ENCODE measurements at regions not wholly inside any gene's neighbourhood (a gene's known extent, or its start where the extent isn't known, plus 50 kb on each side); places are given as distances from the start of the nearest gene placed in this dataset.

GRCh38 chr13:26927511-26927910 lies 166.9 kb upstream of the GPR12 start:
- peaks cover 8% of the 10 kb centered on the region for H3K4me1 ChIP-seq (ENCODE audit: control insufficient read depth, insufficient read depth, low read length, unreplicated experiment)
- no peaks in the 10 kb centered on the region for H3K79me2 ChIP-seq (ENCODE audit: control insufficient read depth, insufficient read depth, low read length, unreplicated experiment)
- no peak overlapping the region for H3K27ac ChIP-seq (ENCODE audit: low read depth, low read length)
- peaks cover 31% of the 10 kb centered on the region for H3K27me3 ChIP-seq (ENCODE audit: insufficient read depth, low read length)
- H2AFZ ChIP-seq (ENCODE audit: low read length, unreplicated experiment) = no peak overlapping the region
- no peaks in the 10 kb centered on the region for H3K36me3 ChIP-seq (ENCODE audit: insufficient read depth, low read length)
- no peak overlapping the region for H3K4me3 ChIP-seq (ENCODE audit: low read depth, low read length)

GRCh38 chr13:26926371-26926770 lies 165.8 kb upstream of the GPR12 start:
- H3K36me3 ChIP-seq (ENCODE audit: insufficient read depth, low read length) = no peaks in the 10 kb centered on the region
- peaks cover 37% of the 10 kb centered on the region for H3K27me3 ChIP-seq (ENCODE audit: insufficient read depth, low read length)
- no peak overlapping the region for H3K27ac ChIP-seq (ENCODE audit: low read depth, low read length)
- no peak overlapping the region for H2AFZ ChIP-seq (ENCODE audit: low read length, unreplicated experiment)
- H3K79me2 ChIP-seq (ENCODE audit: control insufficient read depth, insufficient read depth, low read length, unreplicated experiment) = no peaks in the 10 kb centered on the region
- no peak overlapping the region for H3K4me3 ChIP-seq (ENCODE audit: low read depth, low read length)
- H3K4me1 ChIP-seq (ENCODE audit: control insufficient read depth, insufficient read depth, low read length, unreplicated experiment) = peaks cover 8% of the 10 kb centered on the region

GRCh38 chr13:26923824-26924605 lies 163.4 kb upstream of the GPR12 start:
- Histone ChIP-seq H3K27me3 (ENCODE audit: insufficient read depth, low read length) (peaks cover 57% of the 10 kb centered on the region), H3K4me1 (ENCODE audit: control insufficient read depth, insufficient read depth, low read length, unreplicated experiment) (peaks cover 8% of the 10 kb centered on the region), H2AFZ (ENCODE audit: low read length, unreplicated experiment) (no peak overlapping the region), H3K79me2 (ENCODE audit: control insufficient read depth, insufficient read depth, low read length, unreplicated experiment) (no peaks in the 10 kb centered on the region), H3K36me3 (ENCODE audit: insufficient read depth, low read length) (no peaks in the 10 kb centered on the region), H3K4me3 (ENCODE audit: low read depth, low read length) (no peak overlapping the region), H3K27ac (ENCODE audit: low read depth, low read length) (no peak overlapping the region)

GRCh38 chr13:26921918-26922317 lies 161.3 kb upstream of the GPR12 start:
- no peak overlapping the region for H3K4me3 ChIP-seq (ENCODE audit: low read depth, low read length)
- no peaks in the 10 kb centered on the region for H3K79me2 ChIP-seq (ENCODE audit: control insufficient read depth, insufficient read depth, low read length, unreplicated experiment)
- no peak overlapping the region for H2AFZ ChIP-seq (ENCODE audit: low read length, unreplicated experiment)
- H3K27me3 ChIP-seq (ENCODE audit: insufficient read depth, low read length) = peaks cover 63% of the 10 kb centered on the region
- no peak overlapping the region for H3K27ac ChIP-seq (ENCODE audit: low read depth, low read length)
- peaks cover 8% of the 10 kb centered on the region for H3K4me1 ChIP-seq (ENCODE audit: control insufficient read depth, insufficient read depth, low read length, unreplicated experiment)
- H3K36me3 ChIP-seq (ENCODE audit: insufficient read depth, low read length) = no peaks in the 10 kb centered on the region

GRCh38 chr13:26920614-26921355 lies 160.2 kb upstream of the GPR12 start:
- peaks cover 8% of the 10 kb centered on the region for H3K4me1 ChIP-seq (ENCODE audit: control insufficient read depth, insufficient read depth, low read length, unreplicated experiment)
- H3K27me3 ChIP-seq (ENCODE audit: insufficient read depth, low read length) = peaks cover 54% of the 10 kb centered on the region
- no peak overlapping the region for H2AFZ ChIP-seq (ENCODE audit: low read length, unreplicated experiment)

GRCh38 chr13:26919732-26920131 lies 159.1 kb upstream of the GPR12 start:
- no peak overlapping the region for H3K4me3 ChIP-seq (ENCODE audit: low read depth, low read length)
- H2AFZ ChIP-seq (ENCODE audit: low read length, unreplicated experiment) = no peak overlapping the region
- H3K79me2 ChIP-seq (ENCODE audit: control insufficient read depth, insufficient read depth, low read length, unreplicated experiment) = no peaks in the 10 kb centered on the region
- peaks cover 56% of the 10 kb centered on the region for H3K27me3 ChIP-seq (ENCODE audit: insufficient read depth, low read length)
- peaks cover 8% of the 10 kb centered on the region for H3K4me1 ChIP-seq (ENCODE audit: control insufficient read depth, insufficient read depth, low read length, unreplicated experiment)
- H3K27ac ChIP-seq (ENCODE audit: low read depth, low read length) = no peak overlapping the region
- H3K36me3 ChIP-seq (ENCODE audit: insufficient read depth, low read length) = no peaks in the 10 kb centered on the region

More at GRCh38 chr13:26920614-26921355, 160.2 kb upstream of the GPR12 start:
- Histone ChIP-seq H3K36me3 (ENCODE audit: insufficient read depth, low read length) (no peaks in the 10 kb centered on the region), H3K79me2 (ENCODE audit: control insufficient read depth, insufficient read depth, low read length, unreplicated experiment) (no peaks in the 10 kb centered on the region), H3K27ac (ENCODE audit: low read depth, low read length) (no peak overlapping the region), H3K4me3 (ENCODE audit: low read depth, low read length) (no peak overlapping the region)

- peaks cover 7% of the 10 kb centered on the region for H3K4me1 ChIP-seq (ENCODE audit: control insufficient read depth, insufficient read depth, low read length, unreplicated experiment)
- no peak overlapping the region for H3K4me3 ChIP-seq (ENCODE audit: low read depth, low read length)
- H2AFZ ChIP-seq (ENCODE audit: low read length, unreplicated experiment) = no peak overlapping the region
- H3K36me3 ChIP-seq (ENCODE audit: insufficient read depth, low read length) = no peaks in the 10 kb centered on the region
- peaks cover 56% of the 10 kb centered on the region for H3K27me3 ChIP-seq (ENCODE audit: insufficient read depth, low read length)
- no peak overlapping the region for H3K27ac ChIP-seq (ENCODE audit: low read depth, low read length)
- no peaks in the 10 kb centered on the region for H3K79me2 ChIP-seq (ENCODE audit: control insufficient read depth, insufficient read depth, low read length, unreplicated experiment)
Observed at GRCh38 chr13:26919311-26919710, 158.7 kb upstream of the GPR12 start.

GRCh38 chr13:26914624-26915023 lies 154.0 kb upstream of the GPR12 start:
- Histone ChIP-seq H2AFZ (ENCODE audit: low read length, unreplicated experiment) (no peak overlapping the region), H3K79me2 (ENCODE audit: control insufficient read depth, insufficient read depth, low read length, unreplicated experiment) (no peaks in the 10 kb centered on the region), H3K27me3 (ENCODE audit: insufficient read depth, low read length) (peaks cover 57% of the 10 kb centered on the region), H3K4me1 (ENCODE audit: control insufficient read depth, insufficient read depth, low read length, unreplicated experiment) (no peaks in the 10 kb centered on the region), H3K36me3 (ENCODE audit: insufficient read depth, low read length) (no peaks in the 10 kb centered on the region), H3K27ac (ENCODE audit: low read depth, low read length) (no peak overlapping the region), H3K4me3 (ENCODE audit: low read depth, low read length) (no peak overlapping the region)

GRCh38 chr13:26914148-26914547 lies 153.6 kb upstream of the GPR12 start:
- H2AFZ ChIP-seq (ENCODE audit: low read length, unreplicated experiment) = no peak overlapping the region

GRCh38 chr13:26910754-26911465 lies 150.3 kb upstream of the GPR12 start:
- Histone ChIP-seq H3K27ac (ENCODE audit: low read depth, low read length) (no peak overlapping the region), H3K36me3 (ENCODE audit: insufficient read depth, low read length) (no peaks in the 10 kb centered on the region), H3K4me1 (ENCODE audit: control insufficient read depth, insufficient read depth, low read length, unreplicated experiment) (no peaks in the 10 kb centered on the region), H3K4me3 (ENCODE audit: low read depth, low read length) (no peak overlapping the region), H2AFZ (ENCODE audit: low read length, unreplicated experiment) (no peak overlapping the region), H3K27me3 (ENCODE audit: insufficient read depth, low read length) (peaks cover 71% of the 10 kb centered on the region), H3K79me2 (ENCODE audit: control insufficient read depth, insufficient read depth, low read length, unreplicated experiment) (no peaks in the 10 kb centered on the region)

More at GRCh38 chr13:26914148-26914547, 153.6 kb upstream of the GPR12 start:
- no peaks in the 10 kb centered on the region for H3K36me3 ChIP-seq (ENCODE audit: insufficient read depth, low read length)
- H3K79me2 ChIP-seq (ENCODE audit: control insufficient read depth, insufficient read depth, low read length, unreplicated experiment) = no peaks in the 10 kb centered on the region
- H3K27me3 ChIP-seq (ENCODE audit: insufficient read depth, low read length) = peaks cover 57% of the 10 kb centered on the region
- H3K27ac ChIP-seq (ENCODE audit: low read depth, low read length) = no peak overlapping the region
- no peak overlapping the region for H3K4me3 ChIP-seq (ENCODE audit: low read depth, low read length)
- no peaks in the 10 kb centered on the region for H3K4me1 ChIP-seq (ENCODE audit: control insufficient read depth, insufficient read depth, low read length, unreplicated experiment)

Data from ACC112 (cell line).